Activated T-cell treated with anti-CD3 and anti-CD28 coated beads for 48 hours (primary cell): ENCODE measurements at regions not wholly inside any gene's neighbourhood (a gene's known extent, or its start where the extent isn't known, plus 50 kb on each side); places are given as distances from the start of the nearest gene placed in this dataset.

Source experiments
- DNase-seq: peaks from one replicate; pipeline ENCODE4 v3.0.0-alpha.2; 2020; ENCODE audit warnings: low read depth

DNA sequence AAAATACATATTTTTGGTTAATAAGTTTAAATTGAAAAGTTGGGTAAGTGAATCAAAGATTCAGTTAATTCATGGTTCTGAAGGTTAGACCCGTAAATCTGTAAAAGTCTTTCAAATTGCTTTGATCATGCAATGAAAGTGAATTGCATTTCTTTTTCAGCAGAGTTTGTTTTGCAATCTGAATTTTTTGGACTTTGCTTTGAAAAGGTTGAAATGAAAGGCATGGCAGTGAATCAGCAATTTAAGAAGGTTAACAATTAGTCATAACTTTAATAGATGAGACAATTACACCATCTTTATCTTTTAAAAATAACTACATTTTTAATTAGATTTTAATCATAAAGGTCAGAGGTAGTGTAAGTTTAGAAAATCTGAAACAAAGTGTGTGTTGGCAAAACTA lies 310.9 kb upstream of the KCNJ16 start:
- no peak for DNase-seq

- DNase-seq, result no peak
Measured at GRCh38 chr17:69769050-69769449, 306.0 kb upstream of the KCNJ16 start.

- no peak for DNase-seq
Measured at GRCh38 chr17:69773081-69773480, 301.9 kb upstream of the KCNJ16 start.

GRCh38 chr17:69779378-69780214 lies 295.4 kb upstream of the KCNJ16 start:
- no peak for DNase-seq

GRCh38 chr17:69783865-69784264 lies 291.2 kb upstream of the KCNJ16 start:
- no peak for DNase-seq

- no peak for DNase-seq
Measured at GRCh38 chr17:69788957-69789356, 286.1 kb upstream of the KCNJ16 start.

DNA sequence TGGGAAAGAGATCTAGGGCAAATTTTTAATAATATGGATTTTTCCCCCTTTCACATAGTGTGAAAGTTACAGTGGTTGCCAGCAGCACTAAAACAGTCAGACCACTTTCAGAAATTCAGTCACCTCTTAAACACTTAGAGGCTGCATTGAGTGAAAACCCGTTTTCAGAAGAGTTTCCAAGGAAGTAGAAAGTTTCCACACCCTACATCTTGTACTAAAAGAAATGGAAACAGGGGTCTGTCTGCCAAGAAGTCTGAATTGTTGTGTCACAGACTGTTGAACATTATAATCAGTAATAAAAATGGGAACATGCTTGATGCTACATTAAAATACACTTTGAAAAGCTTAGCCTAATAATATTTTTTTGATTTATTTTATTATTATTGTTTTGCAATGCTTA lies 278.9 kb upstream of the KCNJ16 start:
- DNase-seq, result no peak

DNA sequence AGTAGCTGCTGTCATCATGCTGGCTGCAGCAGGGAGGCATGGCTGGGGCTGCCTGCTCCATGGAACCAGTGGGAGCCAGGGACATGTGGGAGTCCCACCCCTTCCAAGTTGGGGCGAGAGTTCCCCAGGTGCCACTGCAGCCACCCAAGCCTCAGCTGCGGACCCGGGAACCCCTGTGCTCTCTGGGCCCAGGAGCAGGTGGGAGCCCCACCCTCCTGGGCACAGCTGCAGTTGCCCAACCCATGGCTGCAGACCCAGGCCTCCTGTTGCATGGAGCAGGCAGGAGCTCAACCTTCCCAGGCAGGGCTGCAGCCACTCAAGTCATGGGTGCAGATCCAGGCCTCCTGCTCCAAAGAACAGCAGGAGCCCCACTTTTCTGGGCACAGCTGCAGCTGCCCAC lies 274.2 kb upstream of the KCNJ16 start:
- DNase-seq, result no peak

GRCh38 chr17:69801368-69801767 lies 273.7 kb upstream of the KCNJ16 start:
- DNase-seq, result no peak

DNA sequence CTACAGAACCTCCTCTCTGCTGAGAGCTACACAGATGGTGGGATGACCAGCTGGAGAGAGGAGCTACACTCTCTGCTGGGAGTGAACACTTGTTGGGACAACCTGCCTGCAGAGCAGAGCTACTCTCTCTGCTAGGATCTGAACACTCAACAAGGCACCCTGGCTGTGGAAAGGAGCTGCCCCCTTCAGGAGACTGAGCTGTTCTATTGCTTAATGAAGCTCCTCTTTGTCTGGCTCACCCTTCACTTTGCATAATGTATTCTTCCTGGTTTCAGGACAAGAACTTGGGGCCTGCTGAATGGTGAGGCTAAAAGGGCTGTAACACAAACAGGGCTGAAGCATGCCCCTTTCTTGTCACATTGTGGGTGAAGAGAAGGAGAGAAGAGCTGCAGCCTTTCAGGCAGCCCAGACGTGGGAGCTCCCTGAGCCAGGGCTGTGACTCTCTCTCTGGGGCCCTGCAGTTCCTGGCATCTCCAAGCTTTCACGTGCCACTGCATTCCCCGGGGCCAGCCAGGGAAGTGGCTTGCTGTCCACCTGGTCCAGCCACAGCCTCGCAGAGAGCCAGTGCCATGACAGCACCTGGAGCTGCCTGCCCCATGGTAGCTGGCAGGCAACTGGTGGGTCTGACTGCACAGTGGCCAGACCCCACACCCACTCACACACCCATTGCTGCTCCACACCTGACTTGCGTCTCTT lies 272.8 kb upstream of the KCNJ16 start:
- DNase-seq, result no peak

GRCh38 chr17:69809331-69809730 lies 265.7 kb upstream of the KCNJ16 start:
- DNase-seq, result no peak

GRCh38 chr17:69810326-69810965 lies 264.6 kb upstream of the KCNJ16 start:
- no peak for DNase-seq

GRCh38 chr17:69812240-69812837 lies 262.7 kb upstream of the KCNJ16 start:
- no peak for DNase-seq

- no peak for DNase-seq
Measured at GRCh38 chr17:69814031-69814430, 261.0 kb upstream of the KCNJ16 start.

DNA sequence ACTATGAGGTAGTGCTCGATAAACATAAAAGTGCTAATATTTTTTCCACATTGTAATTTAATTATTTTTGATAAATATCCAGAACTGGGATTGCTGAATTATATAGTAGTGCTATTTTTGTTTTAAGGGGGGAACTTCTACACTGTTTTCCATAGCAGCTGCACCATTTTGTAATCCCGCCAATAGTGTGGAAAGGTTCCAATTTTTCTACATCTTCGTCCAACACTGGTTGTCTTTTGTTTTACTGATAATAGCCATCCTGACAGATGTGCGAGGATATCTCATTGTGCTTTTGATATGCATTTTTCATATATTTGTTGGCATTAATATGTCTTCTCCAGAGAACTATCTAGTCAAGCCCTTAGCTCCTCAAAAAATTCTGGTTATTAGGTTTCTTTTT lies 259.6 kb upstream of the KCNJ16 start:
- DNase-seq, result no peak

DNA sequence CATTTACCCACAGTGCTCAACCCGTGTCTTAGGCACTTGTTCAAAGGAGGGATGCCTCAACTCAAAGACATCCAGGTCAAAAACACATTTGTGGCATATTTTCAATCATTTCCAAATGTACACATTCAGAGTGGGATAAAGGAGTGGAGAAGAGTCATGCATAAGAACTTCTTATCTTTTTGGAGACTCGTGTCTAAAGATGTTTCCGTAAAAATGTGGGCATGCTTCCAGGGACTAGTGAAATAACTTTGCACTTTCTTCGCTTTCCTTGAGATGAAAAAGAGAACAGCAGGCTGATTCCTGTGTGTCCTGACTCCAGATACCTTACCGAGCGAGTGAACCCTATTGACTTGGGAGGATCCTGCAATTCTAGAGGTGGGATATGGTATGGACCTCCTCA lies 256.6 kb upstream of the KCNJ16 start:
- DNase-seq, result no peak

- no peak for DNase-seq
Measured at GRCh38 chr17:69819316-69820087, 255.5 kb upstream of the KCNJ16 start.

- DNase-seq, result no peak
Measured at GRCh38 chr17:69820876-69821473, 254.1 kb upstream of the KCNJ16 start.

DNA sequence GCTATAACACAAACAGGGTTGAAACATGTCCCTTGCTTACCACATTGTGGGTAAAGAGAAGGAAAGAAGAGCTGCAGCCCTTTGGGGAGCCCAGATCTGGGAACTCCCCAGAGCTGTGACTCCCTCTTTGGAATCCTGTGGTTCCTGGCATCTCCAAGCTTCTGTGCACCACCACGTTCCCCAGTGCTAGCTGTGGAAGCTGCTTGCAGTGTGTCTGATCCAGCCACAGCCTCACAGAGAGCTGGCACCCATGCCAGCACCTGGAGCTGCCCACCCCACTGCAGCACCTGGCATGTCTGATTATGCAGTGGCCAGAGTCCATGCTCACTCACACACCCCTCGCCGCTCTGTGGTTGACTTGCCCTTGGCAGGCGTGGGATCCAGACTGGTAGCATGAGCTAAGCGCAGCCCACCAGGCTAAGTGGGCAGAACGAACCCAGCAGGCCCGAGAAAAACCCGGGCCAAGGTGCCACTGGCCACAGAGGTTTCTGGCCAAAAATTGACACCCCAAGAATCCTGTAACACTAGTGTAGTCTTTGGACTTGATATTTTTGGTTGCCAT lies 252.6 kb upstream of the KCNJ16 start:
- DNase-seq, result no peak

- no peak for DNase-seq
Measured at GRCh38 chr17:69828087-69828486, 246.9 kb upstream of the KCNJ16 start.

DNA sequence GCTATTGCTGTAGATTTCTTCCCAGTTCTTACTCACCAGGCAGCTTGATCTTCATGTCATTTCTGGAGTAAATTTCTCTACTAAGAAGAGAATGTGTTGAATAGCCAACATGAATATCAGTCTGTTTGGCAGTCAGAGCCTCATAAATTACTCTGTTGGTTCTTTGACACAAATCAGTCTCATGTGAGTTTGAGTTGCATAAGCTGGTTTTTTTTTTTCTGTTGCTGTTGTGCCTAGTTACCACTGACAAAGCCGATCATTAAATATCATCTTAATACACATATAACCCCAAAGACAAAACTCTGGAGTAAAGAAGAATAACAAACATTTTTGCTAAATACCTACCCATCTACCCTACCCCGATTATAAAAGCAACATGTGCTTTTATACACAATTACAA lies 240.5 kb upstream of the KCNJ16 start:
- DNase-seq, result no peak
